HEK293 (cell line): ENCODE measurements at regions not wholly inside any gene's neighbourhood (a gene's known extent, or its start where the extent isn't known, plus 50 kb on each side); places are given as distances from the start of the nearest gene placed in this dataset.

Experiments
- GLIS2 ChIP-seq: fragments of 450-650 bp; formaldehyde crosslinking; IDR thresholded peaks from 2 replicates; pipeline ENCODE4 v1.5.1; 2016; ENCODE audit warnings: missing biosample characterization, missing genetic modification characterization
- YY1 ChIP-seq: fragments of 450-650 bp; formaldehyde crosslinking; IDR thresholded peaks from 2 replicates; pipeline ENCODE4 v1.5.1; 2018; ENCODE audit warnings: missing biosample characterization, missing genetic modification characterization
- ZNF10 ChIP-seq: fragments of 450-650 bp; formaldehyde crosslinking; IDR thresholded peaks from 2 replicates; pipeline ENCODE4 v1.5.1; 2017; ENCODE audit warnings: missing biosample characterization, missing genetic modification characterization
- ZNF175 ChIP-seq: fragments of 450-650 bp; formaldehyde crosslinking; IDR thresholded peaks from 2 replicates; pipeline ENCODE4 v1.5.1; 2016; ENCODE audit warnings: missing biosample characterization, missing genetic modification characterization
- ZNF221 ChIP-seq: fragments of 450-650 bp; formaldehyde crosslinking; IDR thresholded peaks from 2 replicates; pipeline ENCODE4 v1.5.1; 2017; ENCODE audit warnings: missing biosample characterization, missing genetic modification characterization, borderline replicate concordance
- ZNF23 ChIP-seq: fragments of 450-650 bp; formaldehyde crosslinking; IDR thresholded peaks from 2 replicates; pipeline ENCODE4 v1.5.1; 2016; ENCODE audit warnings: missing biosample characterization, missing genetic modification characterization, borderline replicate concordance
- ZNF416 ChIP-seq: fragments of 450-650 bp; formaldehyde crosslinking; IDR thresholded peaks from 2 replicates; pipeline ENCODE4 v1.5.1; 2016; ENCODE audit warnings: missing biosample characterization, missing genetic modification characterization
- ZNF777 ChIP-seq: fragments of 450-650 bp; formaldehyde crosslinking; IDR thresholded peaks from 2 replicates; pipeline ENCODE4 v1.5.1; 2017; ENCODE audit warnings: missing biosample characterization, missing genetic modification characterization, borderline replicate concordance
- TF ChIP-seq, protein P1 (sequence below): fragments of 450-650 bp; formaldehyde crosslinking; IDR thresholded peaks from 2 replicates; pipeline ENCODE4 v1.5.1; 2016; ENCODE audit warnings: missing biosample characterization, missing genetic modification characterization
- TF ChIP-seq, protein P2 (sequence below): fragments of 450-650 bp; formaldehyde crosslinking; IDR thresholded peaks from 2 replicates; pipeline ENCODE4 v1.5.1; 2016; ENCODE audit warnings: missing biosample characterization, missing genetic modification characterization, borderline replicate concordance
- TF ChIP-seq, protein P3 (sequence below): sonication (generic); formaldehyde crosslinking; IDR thresholded peaks from 2 replicates; pipeline ENCODE4 v1.8.1; 2022; ENCODE audit warnings: mild to moderate bottlenecking, moderate library complexity, missing genetic modification reagents

DNA sequence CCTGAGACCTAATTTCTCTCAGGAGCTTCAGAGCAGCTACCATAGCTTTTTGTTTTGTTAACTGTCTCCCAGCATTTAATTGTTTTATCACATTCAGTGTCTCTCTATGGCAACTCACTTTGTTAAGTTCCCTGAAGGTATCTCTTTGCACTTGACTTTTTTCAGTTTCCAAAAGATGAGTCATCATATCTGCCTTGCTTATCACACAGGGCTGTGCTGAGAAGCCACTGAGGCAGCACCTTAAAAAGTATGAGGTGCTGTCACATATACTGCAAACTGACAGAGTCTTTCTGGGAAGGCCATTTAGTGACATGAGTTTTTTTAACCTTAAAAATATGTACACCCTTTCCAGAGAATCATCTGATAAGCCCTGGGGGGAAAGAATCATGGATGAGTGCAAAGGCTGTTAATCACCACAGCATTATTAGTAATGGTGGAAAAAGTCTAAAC, 56.8 kb downstream of the PPP1R3C start:
- TF ChIP-seq ZNF175 (tag by site-specific recombination) (no peak), ZNF23 (tag by site-specific recombination) (no peak), YY1 (tag by site-specific recombination) (no peak), ZNF777 (tag by site-specific recombination) (no peak), ZNF221 (no peak), GLIS2 (no peak), ZNF10 (no peak), ZNF416 (no peak)
- TF ChIP-seq, protein P1, sequence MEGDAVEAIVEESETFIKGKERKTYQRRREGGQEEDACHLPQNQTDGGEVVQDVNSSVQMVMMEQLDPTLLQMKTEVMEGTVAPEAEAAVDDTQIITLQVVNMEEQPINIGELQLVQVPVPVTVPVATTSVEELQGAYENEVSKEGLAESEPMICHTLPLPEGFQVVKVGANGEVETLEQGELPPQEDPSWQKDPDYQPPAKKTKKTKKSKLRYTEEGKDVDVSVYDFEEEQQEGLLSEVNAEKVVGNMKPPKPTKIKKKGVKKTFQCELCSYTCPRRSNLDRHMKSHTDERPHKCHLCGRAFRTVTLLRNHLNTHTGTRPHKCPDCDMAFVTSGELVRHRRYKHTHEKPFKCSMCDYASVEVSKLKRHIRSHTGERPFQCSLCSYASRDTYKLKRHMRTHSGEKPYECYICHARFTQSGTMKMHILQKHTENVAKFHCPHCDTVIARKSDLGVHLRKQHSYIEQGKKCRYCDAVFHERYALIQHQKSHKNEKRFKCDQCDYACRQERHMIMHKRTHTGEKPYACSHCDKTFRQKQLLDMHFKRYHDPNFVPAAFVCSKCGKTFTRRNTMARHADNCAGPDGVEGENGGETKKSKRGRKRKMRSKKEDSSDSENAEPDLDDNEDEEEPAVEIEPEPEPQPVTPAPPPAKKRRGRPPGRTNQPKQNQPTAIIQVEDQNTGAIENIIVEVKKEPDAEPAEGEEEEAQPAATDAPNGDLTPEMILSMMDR, result no peak
- TF ChIP-seq, protein P2, sequence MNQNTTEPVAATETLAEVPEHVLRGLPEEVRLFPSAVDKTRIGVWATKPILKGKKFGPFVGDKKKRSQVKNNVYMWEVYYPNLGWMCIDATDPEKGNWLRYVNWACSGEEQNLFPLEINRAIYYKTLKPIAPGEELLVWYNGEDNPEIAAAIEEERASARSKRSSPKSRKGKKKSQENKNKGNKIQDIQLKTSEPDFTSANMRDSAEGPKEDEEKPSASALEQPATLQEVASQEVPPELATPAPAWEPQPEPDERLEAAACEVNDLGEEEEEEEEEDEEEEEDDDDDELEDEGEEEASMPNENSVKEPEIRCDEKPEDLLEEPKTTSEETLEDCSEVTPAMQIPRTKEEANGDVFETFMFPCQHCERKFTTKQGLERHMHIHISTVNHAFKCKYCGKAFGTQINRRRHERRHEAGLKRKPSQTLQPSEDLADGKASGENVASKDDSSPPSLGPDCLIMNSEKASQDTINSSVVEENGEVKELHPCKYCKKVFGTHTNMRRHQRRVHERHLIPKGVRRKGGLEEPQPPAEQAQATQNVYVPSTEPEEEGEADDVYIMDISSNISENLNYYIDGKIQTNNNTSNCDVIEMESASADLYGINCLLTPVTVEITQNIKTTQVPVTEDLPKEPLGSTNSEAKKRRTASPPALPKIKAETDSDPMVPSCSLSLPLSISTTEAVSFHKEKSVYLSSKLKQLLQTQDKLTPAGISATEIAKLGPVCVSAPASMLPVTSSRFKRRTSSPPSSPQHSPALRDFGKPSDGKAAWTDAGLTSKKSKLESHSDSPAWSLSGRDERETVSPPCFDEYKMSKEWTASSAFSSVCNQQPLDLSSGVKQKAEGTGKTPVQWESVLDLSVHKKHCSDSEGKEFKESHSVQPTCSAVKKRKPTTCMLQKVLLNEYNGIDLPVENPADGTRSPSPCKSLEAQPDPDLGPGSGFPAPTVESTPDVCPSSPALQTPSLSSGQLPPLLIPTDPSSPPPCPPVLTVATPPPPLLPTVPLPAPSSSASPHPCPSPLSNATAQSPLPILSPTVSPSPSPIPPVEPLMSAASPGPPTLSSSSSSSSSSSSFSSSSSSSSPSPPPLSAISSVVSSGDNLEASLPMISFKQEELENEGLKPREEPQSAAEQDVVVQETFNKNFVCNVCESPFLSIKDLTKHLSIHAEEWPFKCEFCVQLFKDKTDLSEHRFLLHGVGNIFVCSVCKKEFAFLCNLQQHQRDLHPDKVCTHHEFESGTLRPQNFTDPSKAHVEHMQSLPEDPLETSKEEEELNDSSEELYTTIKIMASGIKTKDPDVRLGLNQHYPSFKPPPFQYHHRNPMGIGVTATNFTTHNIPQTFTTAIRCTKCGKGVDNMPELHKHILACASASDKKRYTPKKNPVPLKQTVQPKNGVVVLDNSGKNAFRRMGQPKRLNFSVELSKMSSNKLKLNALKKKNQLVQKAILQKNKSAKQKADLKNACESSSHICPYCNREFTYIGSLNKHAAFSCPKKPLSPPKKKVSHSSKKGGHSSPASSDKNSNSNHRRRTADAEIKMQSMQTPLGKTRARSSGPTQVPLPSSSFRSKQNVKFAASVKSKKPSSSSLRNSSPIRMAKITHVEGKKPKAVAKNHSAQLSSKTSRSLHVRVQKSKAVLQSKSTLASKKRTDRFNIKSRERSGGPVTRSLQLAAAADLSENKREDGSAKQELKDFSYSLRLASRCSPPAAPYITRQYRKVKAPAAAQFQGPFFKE (tag by site-specific recombination), result no peak
- TF ChIP-seq, protein P3, sequence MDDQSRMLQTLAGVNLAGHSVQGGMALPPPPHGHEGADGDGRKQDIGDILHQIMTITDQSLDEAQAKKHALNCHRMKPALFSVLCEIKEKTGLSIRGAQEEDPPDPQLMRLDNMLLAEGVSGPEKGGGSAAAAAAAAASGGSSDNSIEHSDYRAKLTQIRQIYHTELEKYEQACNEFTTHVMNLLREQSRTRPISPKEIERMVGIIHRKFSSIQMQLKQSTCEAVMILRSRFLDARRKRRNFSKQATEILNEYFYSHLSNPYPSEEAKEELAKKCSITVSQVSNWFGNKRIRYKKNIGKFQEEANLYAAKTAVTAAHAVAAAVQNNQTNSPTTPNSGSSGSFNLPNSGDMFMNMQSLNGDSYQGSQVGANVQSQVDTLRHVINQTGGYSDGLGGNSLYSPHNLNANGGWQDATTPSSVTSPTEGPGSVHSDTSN (CRISPR knock-in tag), result no peak
